ENCODE measurements at regions not wholly inside any gene's neighbourhood (a gene's known extent, or its start where the extent isn't known, plus 50 kb on each side); places are given as distances from the start of the nearest gene placed in this dataset.
"Not testable (repeated sequence)": the region's sequence is repeated elsewhere in the genome, so short reads cannot be mapped to it uniquely, and the experiment has no call there.

GRCh38 chr6:67908379-67908778, 726.7 kb upstream of the ADGRB3 start:
- no peak for TF ChIP-seq ZNF274 (IDR thresholded peaks at IDR 0.05; ENCODE audit: low read depth, low read length)
- H3K4me3 ChIP-seq (ENCODE audit: low read length) = no peak overlapping the region

- not testable (repeated sequence) for H3K4me3 ChIP-seq (ENCODE audit: low read length)
Observed at GRCh38 chr6:67904735-67905134, 730.3 kb upstream of the ADGRB3 start.

DNA sequence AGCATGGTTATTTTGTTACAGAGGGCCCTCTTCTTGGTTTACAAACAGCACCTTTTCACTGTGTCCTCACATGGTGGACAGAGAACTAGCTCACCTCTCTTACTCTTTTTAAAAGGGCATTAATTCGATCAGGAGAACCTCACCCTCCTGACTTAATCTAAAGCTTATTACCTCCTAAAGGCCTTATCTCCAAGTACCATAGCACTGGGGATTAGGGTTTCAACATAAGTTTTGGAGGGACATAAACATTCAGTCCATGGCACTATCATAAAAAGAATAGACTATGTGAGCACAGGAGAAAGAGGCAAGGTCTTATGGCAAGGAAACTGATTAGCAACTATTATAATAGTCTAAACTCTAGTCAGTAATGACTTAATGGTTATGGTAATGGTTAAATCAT, 736.2 kb upstream of the ADGRB3 start:
- no peak overlapping the region for H3K4me3 ChIP-seq (ENCODE audit: low read length)
- TF ChIP-seq ZNF274 (IDR thresholded peaks at IDR 0.05; ENCODE audit: low read depth, low read length) = no peak

DNA sequence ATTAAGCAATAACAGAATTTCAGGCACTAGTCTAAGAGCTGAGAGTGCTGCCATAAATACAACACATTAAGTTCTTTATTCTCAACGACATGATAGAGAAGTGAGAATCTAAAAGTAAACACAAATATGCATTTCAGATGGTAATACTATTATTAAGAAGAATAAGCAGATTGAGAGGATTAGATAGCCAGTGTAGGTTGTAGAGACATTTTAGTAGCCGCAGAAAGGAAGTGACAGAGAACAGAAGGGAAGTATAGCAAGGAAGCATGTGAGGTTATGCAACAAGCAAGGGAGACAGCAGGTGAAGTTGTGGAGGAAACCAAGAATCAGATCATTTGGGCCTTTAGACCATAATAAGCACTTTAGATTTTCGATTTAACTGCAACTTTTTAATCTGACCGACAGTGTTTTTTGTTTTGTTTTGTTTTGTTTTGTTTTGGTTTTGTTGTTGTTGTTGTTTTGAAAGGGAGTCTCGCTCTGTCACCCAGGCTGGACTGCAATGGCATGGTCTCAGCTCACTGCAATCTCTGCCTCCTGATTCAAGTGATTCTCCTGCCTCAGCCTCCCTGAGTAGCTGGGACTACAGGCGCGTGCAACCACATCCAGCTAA, 737.0 kb upstream of the ADGRB3 start:
- no peak for TF ChIP-seq ZNF274 (IDR thresholded peaks at IDR 0.05; ENCODE audit: low read depth, low read length)
- no peak overlapping the region for H3K4me3 ChIP-seq (ENCODE audit: low read length)

DNA sequence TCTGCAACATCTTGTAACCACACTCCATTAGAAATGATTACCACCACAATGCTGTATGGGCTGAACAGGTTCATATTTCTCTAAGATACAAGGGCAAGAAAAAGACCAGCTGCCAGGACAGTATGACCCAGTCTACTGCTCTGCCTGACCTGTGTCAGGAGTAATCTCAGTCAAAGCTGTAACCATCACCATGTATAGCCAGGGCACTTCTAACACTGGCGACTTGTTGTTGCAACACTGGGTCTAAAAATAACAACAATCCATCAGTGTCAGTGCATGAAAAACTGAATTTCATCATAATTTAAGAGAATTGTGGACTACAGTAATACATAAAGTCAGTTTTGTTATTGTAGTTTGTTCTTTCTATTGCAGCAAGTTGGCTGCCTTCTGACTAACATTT, 738.6 kb upstream of the ADGRB3 start:
- no peak for TF ChIP-seq ZNF274 (IDR thresholded peaks at IDR 0.05; ENCODE audit: low read depth, low read length)
- no peak overlapping the region for H3K4me3 ChIP-seq (ENCODE audit: low read length)

- H3K4me3 ChIP-seq (ENCODE audit: low read length) = no peak overlapping the region
- TF ChIP-seq ZNF274 (IDR thresholded peaks at IDR 0.05; ENCODE audit: low read depth, low read length) = no peak
Observed at GRCh38 chr6:67889682-67889995, 745.4 kb upstream of the ADGRB3 start.

DNA sequence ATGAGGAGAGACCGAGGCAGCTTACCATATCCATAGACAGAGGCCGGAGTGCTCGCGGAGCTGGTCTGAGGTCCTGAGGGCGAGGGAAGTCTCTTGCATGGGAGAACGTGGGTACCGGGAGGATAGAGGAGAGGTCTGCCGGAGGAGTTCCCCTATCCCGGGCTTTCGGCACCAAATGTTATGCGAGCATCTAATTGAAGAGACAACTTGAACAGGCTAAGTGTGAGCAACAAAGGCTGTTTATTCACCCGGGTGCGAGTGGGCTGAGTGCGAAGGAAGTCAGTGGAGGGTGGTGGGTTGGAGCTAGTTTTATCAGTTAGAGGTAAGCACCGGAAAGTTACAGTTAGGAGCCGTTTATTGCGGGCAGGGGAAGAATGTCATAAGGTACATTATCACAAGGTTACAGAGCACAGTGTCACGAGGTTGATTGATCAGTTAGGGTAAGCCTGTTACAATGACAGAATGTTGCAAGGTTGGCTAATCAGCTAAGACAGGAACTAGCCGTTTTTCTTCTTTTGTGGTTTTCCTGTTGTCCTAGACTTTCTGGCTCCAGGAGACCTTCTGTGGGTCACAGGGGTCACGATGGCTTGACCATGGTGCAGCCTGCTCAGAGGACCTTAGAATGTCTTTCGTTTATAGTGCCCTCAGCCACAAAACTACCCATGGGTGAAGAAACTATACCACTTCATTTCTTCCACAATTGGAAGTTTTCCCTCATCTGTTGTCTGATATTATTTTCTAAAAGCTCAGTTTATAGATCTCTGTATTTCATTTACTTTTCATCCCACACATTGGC, 746.0 kb upstream of the ADGRB3 start:
- H3K4me3 ChIP-seq (ENCODE audit: low read length) = no peak overlapping the region
- no peak for TF ChIP-seq ZNF274 (IDR thresholded peaks at IDR 0.05; ENCODE audit: low read depth, low read length)

DNA sequence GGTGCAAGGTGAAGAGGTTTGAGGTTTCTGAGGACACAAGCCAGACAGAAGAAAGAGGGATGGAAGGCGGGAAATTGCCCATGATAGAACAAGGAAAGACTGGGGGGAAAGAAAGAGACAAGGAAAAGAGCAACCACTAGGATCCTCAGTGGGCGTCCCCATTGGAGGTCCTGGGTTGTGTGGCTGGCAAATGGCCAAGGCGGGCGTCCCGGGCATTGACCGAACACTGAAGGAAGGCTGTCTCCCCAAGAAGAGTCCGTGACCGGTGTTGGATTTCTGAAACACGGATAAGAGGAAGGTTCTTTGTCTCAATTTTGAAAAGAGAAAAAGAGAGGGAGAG, 746.6 kb upstream of the ADGRB3 start:
- no peak for TF ChIP-seq ZNF274 (IDR thresholded peaks at IDR 0.05; ENCODE audit: low read depth, low read length)
- no peak overlapping the region for H3K4me3 ChIP-seq (ENCODE audit: low read length)

GRCh38 chr6:67887747-67888545, 747.1 kb upstream of the ADGRB3 start:
- no peak overlapping the region for H3K4me3 ChIP-seq (ENCODE audit: low read length)
- no peak for TF ChIP-seq ZNF274 (IDR thresholded peaks at IDR 0.05; ENCODE audit: low read depth, low read length)

DNA sequence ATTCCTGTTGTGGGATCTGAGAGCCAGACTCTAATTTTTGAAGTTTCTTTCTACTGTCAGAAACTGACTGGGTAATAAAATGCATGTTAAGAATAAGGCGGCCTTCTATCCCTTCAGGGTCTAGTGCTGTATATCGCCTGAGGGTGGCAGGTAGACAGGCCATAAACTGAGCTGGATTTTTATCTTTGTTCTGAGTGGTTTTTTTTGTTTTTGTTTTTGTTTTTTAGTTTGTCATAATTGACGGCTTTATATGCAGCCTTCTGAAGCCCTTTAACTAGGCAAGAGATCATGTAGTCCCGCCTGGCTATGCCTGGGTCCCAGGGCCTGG, 747.7 kb upstream of the ADGRB3 start:
- no peak for TF ChIP-seq ZNF274 (IDR thresholded peaks at IDR 0.05; ENCODE audit: low read depth, low read length)
- H3K4me3 ChIP-seq (ENCODE audit: low read length) = no peak overlapping the region

DNA sequence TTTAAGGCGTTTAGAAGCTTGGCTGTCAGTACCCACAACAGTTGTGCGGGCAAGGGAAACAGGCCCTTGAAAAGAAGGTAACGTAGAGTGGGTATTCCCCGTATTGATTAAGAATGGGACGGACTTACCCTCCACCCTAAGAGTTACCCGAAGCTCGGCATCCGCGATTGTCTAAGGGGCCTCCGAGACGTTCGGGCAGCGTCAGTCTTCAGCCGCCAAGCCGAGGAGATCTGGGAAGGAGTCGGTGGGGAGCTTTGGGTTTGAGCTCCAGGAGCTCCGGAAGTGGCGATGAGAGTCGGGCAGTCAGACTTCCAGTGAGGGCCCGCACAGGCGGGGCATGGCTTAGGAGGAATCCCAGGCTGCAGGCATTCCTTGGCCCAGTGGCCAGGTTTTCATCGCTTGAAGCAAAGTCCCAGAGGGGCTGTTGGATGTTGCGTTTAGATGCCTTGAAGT, 748.2 kb upstream of the ADGRB3 start:
- no peak overlapping the region for H3K4me3 ChIP-seq (ENCODE audit: low read length)
- TF ChIP-seq ZNF274 (IDR thresholded peaks at IDR 0.05; ENCODE audit: low read depth, low read length) = no peak

DNA sequence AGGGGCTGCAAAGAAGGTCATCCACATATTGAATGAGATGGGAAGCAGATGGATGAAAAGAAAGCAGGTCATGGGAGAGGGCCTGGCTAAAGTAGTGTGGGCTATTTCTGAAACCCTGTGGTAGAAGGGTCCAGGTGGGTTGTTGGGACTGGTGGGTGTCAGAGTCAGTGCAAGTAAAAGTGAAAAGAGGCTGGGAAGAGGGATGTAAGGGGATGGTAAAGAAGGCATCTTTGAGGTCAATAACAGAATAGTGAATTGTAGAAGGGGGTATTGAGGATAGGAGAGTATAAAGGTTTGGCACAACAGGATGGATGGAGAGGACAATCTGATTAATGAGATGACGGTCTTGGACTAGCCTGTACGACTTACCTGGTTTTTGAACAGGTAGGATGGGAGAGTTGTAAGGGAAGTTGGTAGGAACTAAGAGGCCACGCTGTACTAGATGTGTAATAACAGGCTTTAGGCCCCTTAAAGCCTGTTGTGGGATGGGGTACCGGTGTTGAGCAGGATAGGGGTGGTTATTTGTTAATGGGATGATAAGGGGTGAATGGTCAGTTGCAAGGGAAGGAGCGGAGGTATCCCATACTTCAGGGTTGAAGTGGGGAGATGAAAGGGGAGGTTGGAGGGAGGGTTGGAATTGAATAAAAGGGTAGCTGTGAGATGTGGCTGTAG, 748.9 kb upstream of the ADGRB3 start:
- H3K4me3 ChIP-seq (ENCODE audit: low read length) = no peak overlapping the region
- TF ChIP-seq ZNF274 (IDR thresholded peaks at IDR 0.05; ENCODE audit: low read depth, low read length) = no peak

DNA sequence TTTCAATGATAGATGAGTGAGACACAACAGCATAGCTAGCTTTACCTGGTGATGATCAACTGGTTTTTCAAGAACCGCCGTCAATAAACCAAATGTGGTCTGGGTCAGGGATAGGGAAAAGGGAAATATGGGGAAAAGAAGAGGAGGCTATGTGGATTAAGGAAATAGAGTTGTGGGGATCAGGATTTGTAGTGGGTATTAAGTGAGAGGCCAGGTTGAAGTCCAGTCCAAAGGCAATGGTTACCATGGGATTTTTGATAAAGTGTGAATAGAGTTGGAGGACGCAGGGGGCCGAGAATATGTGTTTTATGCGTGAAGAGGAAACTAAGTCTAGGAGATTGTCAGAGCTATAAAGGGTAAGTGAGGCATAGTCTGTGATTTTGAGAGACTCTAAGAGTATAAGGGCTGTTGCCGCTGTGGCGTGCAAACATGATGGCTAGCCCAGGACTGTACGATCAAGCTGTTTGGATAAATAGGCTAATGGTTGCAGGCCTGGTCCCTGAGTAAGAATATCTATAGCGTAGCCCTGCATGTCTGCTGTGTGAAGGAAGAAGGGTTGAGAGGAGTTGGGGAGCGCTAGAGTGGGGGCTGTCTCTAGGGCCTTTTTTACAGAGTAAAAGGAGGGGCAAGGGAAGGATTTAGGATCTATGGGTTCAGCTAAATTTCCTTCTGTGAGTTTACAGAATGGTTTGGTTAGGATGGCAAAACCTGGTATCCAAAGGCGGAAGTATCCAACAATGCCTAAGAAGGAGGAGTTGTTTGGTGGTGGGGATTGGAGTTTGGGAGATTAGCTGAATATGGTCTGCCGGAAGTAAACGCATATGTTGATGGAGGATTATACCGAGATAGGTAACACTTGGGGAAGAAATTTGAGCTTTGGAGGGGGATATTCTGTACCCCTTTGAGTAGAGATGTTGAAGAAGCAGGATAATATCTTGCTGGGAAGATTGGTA, 749.7 kb upstream of the ADGRB3 start:
- TF ChIP-seq ZNF274 (IDR thresholded peaks at IDR 0.05; ENCODE audit: low read depth, low read length) = no peak

DNA sequence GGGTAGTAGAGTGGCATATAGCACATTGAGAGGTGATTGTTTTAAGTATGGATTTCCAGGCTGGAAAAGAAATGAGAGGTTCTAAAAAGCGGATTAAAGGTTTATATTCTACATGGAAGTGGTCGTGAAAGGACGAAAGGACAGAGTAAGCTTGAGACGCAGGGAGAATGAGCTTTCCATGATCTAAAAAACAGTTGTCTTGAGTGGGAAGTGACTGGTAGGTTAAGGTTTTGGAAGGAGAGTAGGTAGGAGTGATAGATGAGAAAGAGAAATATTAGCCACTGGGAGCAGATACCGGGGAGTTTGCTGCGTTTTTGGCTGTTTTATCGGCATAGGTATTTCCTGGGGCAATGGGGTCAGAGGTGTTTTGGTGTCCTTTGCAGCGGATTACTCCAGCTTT, 750.6 kb upstream of the ADGRB3 start:
- no peak for TF ChIP-seq ZNF274 (IDR thresholded peaks at IDR 0.05; ENCODE audit: low read depth, low read length)
- no peak overlapping the region for H3K4me3 ChIP-seq (ENCODE audit: low read length)

More for the DNA sequence above, 749.7 kb upstream of the ADGRB3 start:
- H3K4me3 ChIP-seq (ENCODE audit: low read length) = no peak overlapping the region

Measured in GM08714 (cell line).